HG02981 (cell line): ENCODE measurements at regions not wholly inside any gene's neighbourhood (a gene's known extent, or its start where the extent isn't known, plus 50 kb on each side); places are given as distances from the start of the nearest gene placed in this dataset.
"Not testable (repeated sequence)": the region's sequence is repeated elsewhere in the genome, so short reads cannot be mapped to it uniquely, and the experiment has no call there.

ENCODE experiments used
- ATAC-seq: cut with Tn5 transposase; IDR thresholded peaks from one replicate; pipeline ENCODE4 v1.9.1; 2021; ENCODE audit warnings: mild to moderate bottlenecking, moderate library complexity; ENCODE audit not compliant: unreplicated experiment

DNA sequence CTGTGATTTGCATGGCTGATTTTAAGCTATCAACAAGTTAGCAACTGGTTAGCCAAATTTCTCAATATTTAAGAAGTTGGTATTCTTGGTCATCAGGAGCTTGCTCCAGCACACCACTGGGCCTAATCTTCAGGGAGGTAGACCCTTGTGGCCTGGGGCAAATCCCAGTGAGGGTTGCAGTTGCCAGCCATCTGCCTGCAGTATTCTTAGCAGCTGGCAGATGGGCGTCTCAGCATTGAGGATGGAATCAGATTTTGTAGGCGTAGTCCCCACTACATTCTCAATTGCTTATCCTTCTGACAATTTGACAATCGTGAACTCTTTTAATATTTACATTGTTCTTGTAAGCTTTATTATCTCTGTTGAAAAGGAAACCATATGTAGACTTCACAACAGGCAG, 1266.2 kb downstream of the SLITRK5 start:
- ATAC-seq, result no peak

DNA sequence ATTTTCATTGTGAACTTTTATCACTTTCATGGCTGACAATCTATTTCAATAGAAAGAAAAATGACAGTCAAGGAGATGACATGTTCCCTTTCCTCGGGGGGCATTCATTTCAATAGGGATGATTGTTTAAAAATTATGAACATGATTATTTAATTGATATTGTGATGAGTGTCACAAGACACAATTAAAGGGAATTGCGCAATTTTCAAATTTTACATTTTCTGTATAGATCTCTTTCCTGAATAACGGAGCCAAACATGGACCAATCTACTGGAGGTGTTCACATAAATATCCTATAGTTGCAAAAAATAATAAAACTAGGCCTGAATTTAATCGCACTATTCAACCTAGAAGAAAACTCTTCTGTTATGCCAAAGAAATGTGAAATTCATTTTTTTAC, 1274.6 kb downstream of the SLITRK5 start:
- ATAC-seq, result no peak

GRCh38 chr13:88948501-88948900, 1277.3 kb downstream of the SLITRK5 start:
- no peak for ATAC-seq

GRCh38 chr13:88958821-88959220, 1287.7 kb downstream of the SLITRK5 start:
- ATAC-seq, result no peak

DNA sequence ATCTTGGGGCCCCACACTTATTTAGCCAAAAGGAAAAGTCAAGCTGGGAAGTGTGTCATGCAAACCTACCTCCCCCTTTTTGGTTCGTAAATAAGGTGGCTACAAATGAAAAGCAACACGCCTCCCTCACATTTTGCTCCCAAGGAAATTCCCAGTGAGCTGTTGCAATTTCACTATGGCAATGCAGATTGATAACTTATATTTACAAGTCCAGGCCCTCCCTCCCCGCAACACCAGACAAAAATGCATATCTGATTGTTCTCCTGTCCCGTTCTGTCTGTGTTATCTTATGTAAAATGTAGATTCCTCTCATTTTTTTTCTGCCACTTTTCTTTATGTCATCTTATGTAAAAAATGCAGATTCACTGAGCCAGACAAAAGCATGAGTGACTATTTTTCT, 1305.3 kb downstream of the SLITRK5 start:
- ATAC-seq, result no peak

DNA sequence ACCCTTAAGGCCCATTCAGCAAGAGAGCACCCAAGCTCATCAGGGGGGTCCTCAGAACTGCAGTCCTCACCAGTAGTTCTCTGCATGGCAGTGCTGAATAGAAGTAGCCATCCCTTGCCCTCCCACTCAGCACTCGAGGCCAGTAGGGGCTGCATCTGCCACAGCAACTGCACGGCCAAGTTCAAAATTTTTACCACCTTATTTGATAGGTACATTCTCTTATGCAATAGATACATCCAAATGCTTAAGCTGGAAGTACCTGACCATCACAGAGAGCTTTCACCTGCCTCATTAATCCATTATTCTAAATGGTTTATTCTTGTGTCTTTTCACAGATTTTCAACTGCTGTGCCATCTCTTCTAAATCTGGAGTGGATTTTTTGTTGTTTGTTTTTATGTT, 1307.4 kb downstream of the SLITRK5 start:
- ATAC-seq, result no peak

DNA sequence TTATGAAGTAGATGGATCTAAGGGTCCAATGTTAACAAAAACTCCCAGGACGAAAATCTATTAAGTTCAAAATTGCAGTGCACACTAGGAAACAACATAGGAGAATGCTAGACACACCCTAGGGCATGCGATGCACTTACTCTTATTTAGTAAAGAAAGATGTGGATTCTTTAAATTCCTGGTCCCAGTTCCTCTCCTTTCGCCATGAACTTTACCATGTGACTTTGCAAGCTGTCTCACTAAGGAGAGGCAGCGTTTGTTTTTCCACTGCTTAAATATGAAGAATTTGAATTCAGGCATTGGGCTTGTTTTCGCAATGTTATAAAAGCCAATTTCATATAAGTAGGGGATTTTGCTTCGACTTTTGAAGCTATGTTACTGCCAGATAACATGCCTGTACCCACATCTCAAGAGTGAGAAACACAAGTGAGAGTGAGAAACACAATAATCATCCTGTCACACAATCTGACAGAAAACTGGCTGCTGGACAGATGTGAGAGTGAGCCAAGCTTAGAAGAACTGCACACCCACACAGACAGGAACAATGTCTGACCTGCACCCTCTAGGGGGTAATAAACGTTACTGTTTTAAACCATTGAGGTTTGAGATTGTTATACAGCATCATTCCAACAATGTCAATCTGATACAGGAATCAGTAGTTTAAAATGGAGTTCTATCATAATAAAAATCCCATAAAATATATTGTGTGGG, 1308.4 kb downstream of the SLITRK5 start:
- no peak for ATAC-seq

GRCh38 chr13:89003656-89004055, 1332.5 kb downstream of the SLITRK5 start:
- no peak for ATAC-seq

DNA sequence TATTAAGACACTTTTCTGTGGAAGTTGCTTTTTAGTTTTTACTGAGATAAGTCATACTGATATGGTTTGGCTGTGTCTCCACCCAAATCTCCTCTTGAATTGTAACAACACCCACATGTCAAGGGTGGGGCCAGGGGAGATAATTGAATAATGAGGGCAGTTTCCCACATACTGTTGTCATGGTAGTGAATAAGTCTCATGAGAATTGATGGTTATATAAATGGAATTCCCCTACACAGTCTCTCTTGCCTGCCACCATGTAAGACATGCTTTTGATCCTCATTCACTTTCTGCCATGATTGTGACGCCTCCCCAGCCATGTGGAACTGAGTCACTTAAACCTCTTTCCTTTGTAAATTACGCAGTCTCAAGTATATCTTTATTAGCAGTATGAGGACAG, 1340.4 kb downstream of the SLITRK5 start:
- no peak for ATAC-seq

- no peak for ATAC-seq
These were observed 1356.6 kb downstream of the SLITRK5 start for GRCh38 chr13:89027694-89028306.

GRCh38 chr13:89029062-89029461, 1357.9 kb downstream of the SLITRK5 start:
- ATAC-seq, result no peak

DNA sequence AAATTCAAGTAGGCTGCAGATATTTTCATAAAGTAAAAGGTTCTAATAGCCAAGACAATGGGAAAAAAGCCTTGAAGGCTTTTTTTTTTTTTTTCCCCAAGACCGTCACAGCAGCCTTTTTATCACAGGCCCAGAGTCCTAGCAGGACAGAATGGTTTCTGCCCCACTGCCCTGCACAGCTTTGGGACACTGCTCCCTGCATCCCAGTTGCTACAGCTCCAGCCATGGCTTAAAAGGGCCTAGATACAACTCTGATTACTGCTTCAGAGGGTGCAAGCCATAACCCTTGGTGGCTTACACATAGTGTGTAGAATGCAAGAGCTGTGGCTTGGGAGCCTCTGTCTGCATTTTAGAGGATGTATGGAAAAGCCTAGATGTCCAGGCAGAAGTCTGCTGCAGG, 1362.8 kb downstream of the SLITRK5 start:
- no peak for ATAC-seq

- no peak for ATAC-seq
These were observed 1381.5 kb downstream of the SLITRK5 start for GRCh38 chr13:89052699-89053098.

- no peak for ATAC-seq
These were observed 1382.2 kb downstream of the SLITRK5 start for GRCh38 chr13:89053418-89053817.

DNA sequence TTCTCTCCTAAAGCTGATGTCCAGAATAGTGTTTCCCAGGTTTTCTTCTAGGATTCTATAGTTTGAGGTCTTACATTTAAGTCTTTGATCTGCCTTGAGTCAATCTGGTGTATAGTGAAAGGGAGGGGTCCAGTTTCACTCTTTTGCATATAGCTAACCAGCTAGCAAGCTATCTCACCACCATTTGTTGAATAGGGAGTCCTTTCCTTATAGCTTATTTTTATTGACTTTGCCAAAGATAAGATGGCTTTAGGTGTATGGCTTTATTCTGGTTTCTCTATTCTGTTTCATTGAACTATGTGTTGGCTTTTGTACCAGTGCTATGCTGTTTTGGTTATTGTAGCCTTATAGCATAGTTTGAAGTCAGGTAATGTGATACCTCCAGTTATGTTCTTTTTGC, 1386.1 kb downstream of the SLITRK5 start:
- ATAC-seq, result no peak

GRCh38 chr13:89057862-89058261, 1386.7 kb downstream of the SLITRK5 start:
- no peak for ATAC-seq

DNA sequence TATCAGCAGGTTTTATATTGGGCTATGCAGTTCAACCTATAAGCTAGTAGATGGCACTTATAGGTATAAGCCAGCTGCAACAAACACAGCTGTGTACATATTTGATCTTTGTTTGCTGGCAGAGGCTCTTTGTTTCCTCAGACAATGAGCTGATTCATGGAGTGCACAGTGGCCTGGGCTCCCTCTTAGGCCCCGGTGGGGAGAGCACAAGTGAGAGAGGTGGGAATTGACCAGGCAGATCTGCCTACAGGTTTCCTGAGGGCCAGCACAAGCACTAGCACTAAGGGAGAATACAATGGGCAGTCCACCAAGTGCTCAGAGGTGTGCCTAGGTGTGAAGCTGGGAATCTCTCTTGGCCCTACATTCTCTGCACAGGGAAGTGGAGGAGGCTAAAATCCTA, 1390.7 kb downstream of the SLITRK5 start:
- no peak for ATAC-seq

- ATAC-seq, result peak; percentile 67
These were observed 1395.8 kb downstream of the SLITRK5 start for GRCh38 chr13:89066868-89067466.

DNA sequence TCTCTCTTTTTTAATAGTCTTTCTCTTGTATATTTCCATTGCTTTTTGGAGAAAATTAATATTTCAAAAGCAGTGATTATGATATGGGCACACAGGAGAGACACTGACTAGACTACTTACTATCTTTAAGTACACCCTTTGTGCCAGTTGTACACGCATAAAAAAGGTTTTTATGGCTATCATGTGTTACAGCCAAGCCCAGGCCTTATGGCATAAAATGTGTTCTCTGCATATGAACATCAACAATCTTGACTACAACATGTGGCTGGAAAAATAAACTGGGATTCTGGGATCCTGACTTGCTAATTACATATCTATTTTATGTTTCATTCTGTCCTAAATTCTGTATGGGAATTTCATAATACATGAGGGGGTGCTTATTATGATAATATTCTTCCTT, 1401.8 kb downstream of the SLITRK5 start:
- no peak for ATAC-seq

- ATAC-seq, result no peak
These were observed 1405.5 kb downstream of the SLITRK5 start for GRCh38 chr13:89076622-89077021.

DNA sequence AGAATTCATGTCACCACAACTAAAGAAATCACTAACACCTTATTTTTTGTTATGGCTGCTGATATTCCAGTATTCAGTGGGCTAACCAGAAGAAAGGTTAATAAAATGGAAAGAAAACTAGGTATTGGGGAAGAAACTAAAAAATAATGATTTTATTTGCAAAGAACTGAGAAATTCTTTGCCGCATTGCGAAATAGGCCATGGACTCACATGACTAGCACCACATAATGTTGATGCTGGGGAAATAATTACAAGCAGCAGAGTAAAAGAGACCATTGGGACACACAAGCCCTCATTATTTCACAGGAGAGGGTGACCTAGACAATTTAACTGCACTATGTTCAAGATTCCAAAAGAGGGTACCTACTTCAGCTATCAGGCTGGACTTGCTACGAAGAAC, 1411.5 kb downstream of the SLITRK5 start:
- no peak for ATAC-seq

- ATAC-seq, result not testable (repeated sequence)
These were observed 1416.9 kb downstream of the SLITRK5 start for GRCh38 chr13:89088107-89088506.
